ENCODE measurements at regions not wholly inside any gene's neighbourhood (a gene's known extent, or its start where the extent isn't known, plus 50 kb on each side); places are given as distances from the start of the nearest gene placed in this dataset.

- Histone ChIP-seq H3K36me3 (replicated peaks in 1 of 2; ENCODE audit: control extremely low read depth in 1 of 2, control insufficient read depth in 1 of 2, extremely low read depth in 1 of 2, insufficient read depth in 2 of 2, low read length in 1 of 2) (no peaks in the 10 kb centered on the region), H3K4me1 (ENCODE audit: control insufficient read depth in 2 of 2, insufficient read depth in 2 of 2, low read length in 2 of 2) (no peaks in the 10 kb centered on the region), H3K4me3 (ENCODE audit: control extremely low read depth in 1 of 5, extremely low read depth in 1 of 5, insufficient read depth in 1 of 5, low read depth in 2 of 5, low read length in 4 of 5) (no peak overlapping the region), H3K9ac (ENCODE audit: low read length) (no peak overlapping the region), H3K4me2 (replicated peaks; ENCODE audit: low read depth, low read length, poor library complexity, severe bottlenecking) (no peak overlapping the region), H3K9me3 (ENCODE audit: control extremely low read depth in 1 of 3, control insufficient read depth in 2 of 3, insufficient read depth in 1 of 3, low read length in 2 of 3) (no peaks in the 10 kb centered on the region), H3K27me3 (replicated peaks in 1 of 4; ENCODE audit: control extremely low read depth in 1 of 4, control insufficient read depth in 3 of 4, insufficient read depth in 4 of 4, low read length in 3 of 4) (no peaks in the 10 kb centered on the region), H3K79me2 (ENCODE audit: control insufficient read depth, insufficient read depth, low read length) (no peaks in the 10 kb centered on the region), H2AFZ (ENCODE audit: insufficient read depth, low read depth, low read length, poor library complexity, severe bottlenecking) (no peak overlapping the region), H3K27ac (ENCODE audit: low read length in 2 of 2) (no peak overlapping the region), H4K20me1 (ENCODE audit: control insufficient read depth, insufficient read depth, low read length, poor library complexity, severe bottlenecking) (no peaks in the 10 kb centered on the region)
- no peak for DNase-seq
- WGBS (ENCODE audit: insufficient coverage) = 100% methylated on average over 1 of the region's 2 CpGs
- Mint-ChIP-seq H3K27ac (no peak overlapping the region), H3K4me1 (no peaks in the 10 kb centered on the region), H3K27me3 (no peaks in the 10 kb centered on the region), H3K4me3 (no peak overlapping the region), H3K9me3 (ENCODE audit: insufficient read depth) (no peaks in the 10 kb centered on the region)
- TF ChIP-seq CTCF (IDR thresholded peaks at IDR 0.05) = no peak
- no peak for TF ChIP-seq EZH2 (IDR thresholded peaks at IDR 0.05; ENCODE audit: borderline replicate concordance, insufficient read depth, low read depth, low read length, poor library complexity, severe bottlenecking)
- POLR2A ChIA-PET = no interaction called here
- intact Hi-C loops (cut with micrococcal nuclease) = no loop called here
- ATAC-seq (ENCODE audit: low read depth) = no peak
- CTCF ChIA-PET = no interaction called here
Measured at GRCh38 chr2:49861821-49862220, 707.5 kb upstream of the FSHR start.

- ATAC-seq (ENCODE audit: low read depth) (no peak), DNase-seq (no peak)
- Histone ChIP-seq H3K36me3 (replicated peaks in 1 of 2; ENCODE audit: control extremely low read depth in 1 of 2, control insufficient read depth in 1 of 2, extremely low read depth in 1 of 2, insufficient read depth in 2 of 2, low read length in 1 of 2) (no peaks in the 10 kb centered on the region), H3K4me1 (ENCODE audit: control insufficient read depth in 2 of 2, insufficient read depth in 2 of 2, low read length in 2 of 2) (no peaks in the 10 kb centered on the region), H3K9me3 (ENCODE audit: control extremely low read depth in 1 of 3, control insufficient read depth in 2 of 3, insufficient read depth in 1 of 3, low read length in 2 of 3) (no peaks in the 10 kb centered on the region), H3K4me3 (ENCODE audit: control extremely low read depth in 1 of 5, extremely low read depth in 1 of 5, insufficient read depth in 1 of 5, low read depth in 2 of 5, low read length in 4 of 5) (no peak overlapping the region), H3K4me2 (replicated peaks; ENCODE audit: low read depth, low read length, poor library complexity, severe bottlenecking) (no peak overlapping the region), H2AFZ (ENCODE audit: insufficient read depth, low read depth, low read length, poor library complexity, severe bottlenecking) (no peak overlapping the region), H3K79me2 (ENCODE audit: control insufficient read depth, insufficient read depth, low read length) (no peaks in the 10 kb centered on the region), H3K27ac (ENCODE audit: low read length in 2 of 2) (no peak overlapping the region), H3K27me3 (replicated peaks in 1 of 4; ENCODE audit: control extremely low read depth in 1 of 4, control insufficient read depth in 3 of 4, insufficient read depth in 4 of 4, low read length in 3 of 4) (no peaks in the 10 kb centered on the region), H3K9ac (ENCODE audit: low read length) (no peak overlapping the region), H4K20me1 (ENCODE audit: control insufficient read depth, insufficient read depth, low read length, poor library complexity, severe bottlenecking) (no peaks in the 10 kb centered on the region)
- ChIA-PET POLR2A (no interaction called here), CTCF (no interaction called here)
- H3K9me3 Mint-ChIP-seq (ENCODE audit: insufficient read depth) = peaks cover 2% of the 10 kb centered on the region
- H3K4me3 Mint-ChIP-seq = no peak overlapping the region
- no peak overlapping the region for H3K27ac Mint-ChIP-seq
- intact Hi-C loops (cut with micrococcal nuclease) = no loop called here
- no peak for TF ChIP-seq CTCF (IDR thresholded peaks at IDR 0.05)
- WGBS (ENCODE audit: insufficient coverage) = 75% methylated on average over 1 of the region's 2 CpGs
- H3K27me3 Mint-ChIP-seq = no peaks in the 10 kb centered on the region
- H3K4me1 Mint-ChIP-seq = no peaks in the 10 kb centered on the region
Measured at GRCh38 chr2:49860834-49861233, 706.5 kb upstream of the FSHR start.

Data from B cell (primary cell).